H1 (cell line): ENCODE measurements at regions not wholly inside any gene's neighbourhood (a gene's known extent, or its start where the extent isn't known, plus 50 kb on each side); places are given as distances from the start of the nearest gene placed in this dataset.
"Not testable (repeated sequence)": the region's sequence is repeated elsewhere in the genome, so short reads cannot be mapped to it uniquely, and the experiment has no call there.

Experiments used
- CTCF ChIA-PET: fragments of 300-600 bp; sonication (Branson Sonifier 250); formaldehyde crosslinking; loops from one replicate; lab custom pipeline; 2021; ENCODE audit not compliant: partially characterized antibody; lab: Charles Lee
- POLR2A ChIA-PET: fragments of 300-600 bp; sonication (Branson Sonifier 250); formaldehyde crosslinking; loops from one replicate; lab custom pipeline; 2021; ENCODE audit warnings: inconsistent platforms; ENCODE audit not compliant: partially characterized antibody; lab: Charles Lee
- DNase-seq, 2 experiments: peaks; one replicate each; pipeline versions ENCODE4 v3.0.0 to v3.0.0-alpha.2; 2010 to 2022; ENCODE audit warnings: low spot score in 2 of 2, low read depth in 1 of 2, mixed read lengths in 1 of 2
- FAIRE-seq: peaks from 2 replicates; lab custom pipeline; 2011; peaks lifted over from hg19 to GRCh38; lab: Jason Lieb, UNC
- H2AFZ ChIP-seq: 2 replicates; pipeline ENCODE4 v1.8.1; 2012; ENCODE audit warnings: low read length, inconsistent platforms
- H2AK5ac ChIP-seq: 2 replicates; pipeline ENCODE4 v1.6.1; 2013; ENCODE audit warnings: low read depth, low read length
- H2BK120ac ChIP-seq: replicated peaks from 2 replicates; pipeline ENCODE3; 2013; ENCODE audit warnings: low read depth, low read length, inconsistent platforms
- H2BK12ac ChIP-seq: 2 replicates; pipeline ENCODE4 v1.6.1; 2013; ENCODE audit warnings: low read depth, low read length
- H2BK15ac ChIP-seq: 2 replicates; pipeline ENCODE4 v1.6.1; 2013; ENCODE audit warnings: low read length
- H2BK20ac ChIP-seq: 2 replicates; pipeline ENCODE4 v1.6.1; 2013; ENCODE audit warnings: low read length
- H2BK5ac ChIP-seq: 2 replicates; pipeline ENCODE4 v1.6.1; 2013; ENCODE audit warnings: low read depth, low read length
- H3K14ac ChIP-seq: 2 replicates; pipeline ENCODE4 v1.6.1; 2013; ENCODE audit warnings: inconsistent platforms; ENCODE audit not compliant: insufficient read length
- H3K18ac ChIP-seq: 2 replicates; pipeline ENCODE4 v1.6.1; 2013; ENCODE audit warnings: low read length; ENCODE audit errors: extremely low read depth
- H3K23ac ChIP-seq: 2 replicates; pipeline ENCODE4 v1.6.1; 2013; ENCODE audit warnings: inconsistent platforms; ENCODE audit not compliant: insufficient read length
- H3K23me2 ChIP-seq: 2 replicates; pipeline ENCODE4 v1.6.1; 2013; ENCODE audit warnings: low read depth, low read length
- H3K27ac ChIP-seq: 2 replicates; pipeline ENCODE4 v1.6.1; 2011; ENCODE audit warnings: low read depth, low read length, inconsistent platforms
- H3K27me3 ChIP-seq, 4 experiments: replicated peaks in 1 of 4; 1 replicate in 1 of 4; 2 replicates in 3 of 4; pipeline versions ENCODE4 v1.6.1 to v1.8.1; 2011 to 2013; ENCODE audit warnings: low read length in 3 of 4, mild to moderate bottlenecking in 3 of 4, inconsistent platforms in 2 of 4, mixed read lengths in 2 of 4, moderate library complexity in 1 of 4; ENCODE audit not compliant: control insufficient read depth in 3 of 4, insufficient read depth in 3 of 4; ENCODE audit errors: extremely low read depth in 1 of 4
- H3K36me3 ChIP-seq, 4 experiments: 2 replicates each; pipeline versions ENCODE4 v1.6.1 to v1.8.1; 2011 to 2013; ENCODE audit warnings: mild to moderate bottlenecking in 4 of 4, low read length in 3 of 4, moderate library complexity in 2 of 4, control low read depth in 1 of 4, inconsistent platforms in 1 of 4; ENCODE audit not compliant: insufficient read depth in 4 of 4, control insufficient read depth in 2 of 4
- H3K4ac ChIP-seq: replicated peaks from 2 replicates; pipeline ENCODE3; 2013; ENCODE audit warnings: low read length, low read depth, mixed read lengths, inconsistent platforms; ENCODE audit not compliant: insufficient read length
- H3K4me1 ChIP-seq, 4 experiments: replicated peaks in 1 of 4; 1 replicate in 1 of 4; 2 replicates in 3 of 4; pipeline versions ENCODE4 v1.6.1 to v1.8.1; 2011 to 2013; ENCODE audit warnings: low read length in 3 of 4, inconsistent platforms in 2 of 4, mixed read lengths in 1 of 4; ENCODE audit not compliant: insufficient read depth in 4 of 4, control insufficient read depth in 3 of 4
- H3K4me2 ChIP-seq, 2 experiments: 2 replicates each; pipeline versions ENCODE4 v1.6.1 to v1.8.1; 2011 to 2013; ENCODE audit warnings: low read depth in 2 of 2, low read length in 2 of 2, control low read depth in 1 of 2, inconsistent platforms in 1 of 2, mild to moderate bottlenecking in 1 of 2; ENCODE audit not compliant: insufficient read depth in 1 of 2
- H3K4me3 ChIP-seq, 4 experiments: fragments of 200-600, 300-600 bp in 1 of 4; sonication (generic), shearing (Covaris generic), sonication (Bioruptor Twin) in 1 of 4; 2 replicates each; pipeline versions ENCODE4 v1.5.1 to v1.8.1; 2011 to 2016; ENCODE audit warnings: low read length in 4 of 4, low read depth in 3 of 4, control low read depth in 2 of 4, inconsistent platforms in 2 of 4, mild to moderate bottlenecking in 2 of 4, mixed read lengths in 1 of 4, moderate library complexity in 1 of 4; ENCODE audit not compliant: insufficient read depth in 2 of 4; ENCODE audit errors: extremely low read depth in 1 of 4
- H3K56ac ChIP-seq: replicated peaks from 2 replicates; pipeline ENCODE3; 2013; ENCODE audit warnings: low read depth, mild to moderate bottlenecking, mixed read lengths, low read length, inconsistent platforms; ENCODE audit not compliant: insufficient read length
- H3K79me1 ChIP-seq: 2 replicates; pipeline ENCODE4 v1.6.1; 2013; ENCODE audit warnings: low read depth, low read length, control low read depth
- H3K79me2 ChIP-seq, 2 experiments: 2 replicates each; pipeline versions ENCODE4 v1.6.1 to v1.8.1; 2012 to 2013; ENCODE audit warnings: low read length in 2 of 2, mild to moderate bottlenecking in 2 of 2, inconsistent platforms in 1 of 2; ENCODE audit not compliant: insufficient read depth in 2 of 2, control insufficient read depth in 1 of 2
- H3K9ac ChIP-seq, 4 experiments: replicated peaks in 1 of 4; 1 replicate in 1 of 4; 2 replicates in 3 of 4; pipeline versions ENCODE4 v1.6.1 to v1.8.1; 2011 to 2013; ENCODE audit warnings: low read depth in 3 of 4, low read length in 3 of 4, control low read depth in 2 of 4, mild to moderate bottlenecking in 2 of 4, moderate library complexity in 2 of 4, inconsistent platforms in 1 of 4; ENCODE audit errors: extremely low read depth in 1 of 4
- H3K9me3 ChIP-seq, 2 experiments: 2 replicates each; pipeline versions ENCODE4 v1.6.1 to v1.8.1; 2012 to 2013; ENCODE audit warnings: mild to moderate bottlenecking in 2 of 2, moderate library complexity in 2 of 2, control low read depth in 1 of 2, inconsistent platforms in 1 of 2, low read depth in 1 of 2, low read length in 1 of 2, mixed read lengths in 1 of 2; ENCODE audit not compliant: insufficient read depth in 2 of 2
- H4K20me1 ChIP-seq, 2 experiments: replicated peaks in 1 of 2; 2 replicates each; pipeline versions ENCODE3 to v1.8.1; 2011 to 2013; ENCODE audit warnings: inconsistent platforms in 2 of 2, low read length in 2 of 2, mild to moderate bottlenecking in 1 of 2; ENCODE audit not compliant: insufficient read depth in 2 of 2, control insufficient read depth in 1 of 2
- H4K5ac ChIP-seq: 2 replicates; pipeline ENCODE4 v1.6.1; 2013; ENCODE audit warnings: low read length, low read depth, mixed read lengths, inconsistent platforms; ENCODE audit not compliant: insufficient read length
- H4K8ac ChIP-seq: 2 replicates; pipeline ENCODE4 v1.8.0; 2013; ENCODE audit warnings: mild to moderate bottlenecking, moderate library complexity, low read length, inconsistent platforms; ENCODE audit not compliant: insufficient read depth; ENCODE audit errors: extremely low read depth
- H4K91ac ChIP-seq: replicated peaks from 2 replicates; pipeline ENCODE3; 2013; ENCODE audit warnings: low read length, mixed read lengths, inconsistent platforms; ENCODE audit not compliant: insufficient read length
- WGBS, 2 experiments: shearing (Covaris generic) in 1 of 2; methylation state at CpG; one replicate each; pipeline versions ENCODE4 v1.1.6 to v1.1.7; 2013 to 2015; ENCODE audit warnings: low lambda C conversion rate in 2 of 2, mixed read lengths in 2 of 2, inconsistent platforms in 1 of 2, low coverage in 1 of 2, missing lambda C conversion rate in 1 of 2; ENCODE audit not compliant: insufficient replicate concordance in 2 of 2, insufficient coverage in 1 of 2, insufficient read length in 1 of 2; ENCODE audit errors: extremely low coverage in 1 of 2, missing lambda C conversion rate in 1 of 2; 5-methylcytosine and 5-hydroxymethylcytosine counted together

- H2BK5ac ChIP-seq, H4K8ac ChIP-seq, POLR2A ChIA-PET, H3K4me1 ChIP-seq, H3K79me1 ChIP-seq, H3K79me2 ChIP-seq, H3K56ac ChIP-seq, H3K18ac ChIP-seq, H2BK120ac ChIP-seq, H3K9ac ChIP-seq, H4K20me1 ChIP-seq, H3K27ac ChIP-seq, H4K91ac ChIP-seq, H2BK15ac ChIP-seq, H3K36me3 ChIP-seq, H3K14ac ChIP-seq, H3K23me2 ChIP-seq, DNase-seq, CTCF ChIA-PET, FAIRE-seq, H3K4me2 ChIP-seq, H3K4me3 ChIP-seq, H2AFZ ChIP-seq, H3K27me3 ChIP-seq, H3K4ac ChIP-seq, H4K5ac ChIP-seq, H3K23ac ChIP-seq, H2BK12ac ChIP-seq, H3K9me3 ChIP-seq, H2BK20ac ChIP-seq, H2AK5ac ChIP-seq: not testable (repeated sequence)
- 86% methylated on average over 1 of the region's 1 CpG; no CpG with 5 or more reads in 1 of the 2 experiments for WGBS, 2 experiments
Observed at GRCh38 chr17:20676656-20677055, 97.1 kb downstream of the CDRT15L2 start.

DNA sequence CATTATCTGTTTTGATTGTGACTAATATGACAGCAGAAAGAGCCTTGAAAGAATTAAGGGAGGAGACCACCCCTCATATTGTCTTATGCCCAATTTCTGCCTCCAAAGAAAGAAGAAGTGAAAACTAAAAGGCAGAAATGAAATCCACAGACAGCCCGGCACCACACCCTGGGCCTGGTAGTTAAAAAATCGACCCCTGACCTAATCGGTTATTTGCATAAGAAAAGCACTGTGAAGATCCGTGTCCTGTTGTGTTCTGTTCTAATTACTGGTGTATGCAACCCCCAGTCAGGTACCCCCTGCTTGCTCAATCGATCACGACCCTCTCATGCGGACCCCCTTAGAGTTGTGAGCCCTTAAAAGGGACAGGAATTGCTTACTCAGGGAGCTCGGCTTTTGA, 97.9 kb downstream of the CDRT15L2 start:
- H2BK20ac ChIP-seq, H3K14ac ChIP-seq, H3K79me2 ChIP-seq, H4K8ac ChIP-seq, POLR2A ChIA-PET, H3K36me3 ChIP-seq, H4K91ac ChIP-seq, H3K27ac ChIP-seq, H4K5ac ChIP-seq, H3K4me1 ChIP-seq, FAIRE-seq, H2AK5ac ChIP-seq, H2BK15ac ChIP-seq, H3K27me3 ChIP-seq, H3K18ac ChIP-seq, H3K9ac ChIP-seq, H3K23me2 ChIP-seq, H2BK12ac ChIP-seq, DNase-seq, H2BK5ac ChIP-seq, CTCF ChIA-PET, H4K20me1 ChIP-seq, H3K9me3 ChIP-seq, H3K4me2 ChIP-seq, H3K4me3 ChIP-seq, H2BK120ac ChIP-seq, H3K23ac ChIP-seq, H3K56ac ChIP-seq, H2AFZ ChIP-seq, H3K4ac ChIP-seq, H3K79me1 ChIP-seq: not testable (repeated sequence)
- WGBS, 2 experiments, result 91% methylated on average over 8 of the region's 8 CpGs; no CpG with 5 or more reads in 1 of the 2 experiments
